GM21528 (cell line): ENCODE measurements at regions not wholly inside any gene's neighbourhood (a gene's known extent, or its start where the extent isn't known, plus 50 kb on each side); places are given as distances from the start of the nearest gene placed in this dataset.

Experiments used
- ATAC-seq: cut with Tn5 transposase; IDR thresholded peaks from one replicate; pipeline ENCODE4 v1.9.1; 2021; ENCODE audit warnings: mild to moderate bottlenecking, moderate library complexity; ENCODE audit not compliant: unreplicated experiment, low FRiP score

GRCh38 chr5:125550274-125550673, 803.8 kb upstream of the ZNF608 start:
- ATAC-seq = no peak

GRCh38 chr5:125551246-125551645, 804.8 kb upstream of the ZNF608 start:
- no peak for ATAC-seq

DNA sequence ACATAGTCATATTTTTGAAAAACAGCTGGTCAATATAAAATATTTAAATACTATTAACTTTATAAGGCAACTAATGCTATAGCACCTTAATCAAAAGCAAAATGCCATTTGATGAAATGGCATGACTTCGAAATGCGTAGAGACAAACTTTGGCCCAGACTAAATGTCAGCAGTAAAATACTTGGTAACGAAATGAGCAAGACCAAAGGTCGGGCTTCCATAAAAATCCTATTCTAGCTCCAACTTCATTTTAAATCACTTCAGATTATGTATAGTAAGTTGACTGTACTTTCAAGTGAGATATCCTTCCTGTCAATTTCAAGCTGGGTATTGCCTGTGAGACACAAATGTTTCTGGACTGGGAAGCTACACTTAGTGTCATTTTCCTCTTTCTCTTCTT, 805.4 kb upstream of the ZNF608 start:
- no peak for ATAC-seq

- ATAC-seq = no peak
Measured at GRCh38 chr5:125552486-125552885, 806.0 kb upstream of the ZNF608 start.

DNA sequence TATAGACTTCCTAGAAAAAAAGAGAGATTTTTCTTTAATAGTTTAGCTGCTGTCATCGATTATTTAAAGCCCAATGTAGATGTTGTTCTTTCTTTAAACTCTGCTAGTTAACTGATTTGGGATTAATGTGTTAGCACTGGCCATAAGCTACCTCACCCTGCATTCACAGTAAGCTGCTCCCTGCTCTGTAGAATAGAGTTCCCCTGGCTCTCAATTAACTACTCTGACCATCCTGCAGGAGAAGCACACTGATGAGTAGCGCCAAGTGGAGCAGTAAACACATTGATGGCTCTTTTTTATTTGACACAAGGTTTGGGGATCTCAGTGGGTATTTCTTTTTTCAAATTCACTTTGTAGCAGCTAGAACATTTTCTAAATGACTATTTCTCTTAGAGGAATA, 807.9 kb upstream of the ZNF608 start:
- no peak for ATAC-seq

DNA sequence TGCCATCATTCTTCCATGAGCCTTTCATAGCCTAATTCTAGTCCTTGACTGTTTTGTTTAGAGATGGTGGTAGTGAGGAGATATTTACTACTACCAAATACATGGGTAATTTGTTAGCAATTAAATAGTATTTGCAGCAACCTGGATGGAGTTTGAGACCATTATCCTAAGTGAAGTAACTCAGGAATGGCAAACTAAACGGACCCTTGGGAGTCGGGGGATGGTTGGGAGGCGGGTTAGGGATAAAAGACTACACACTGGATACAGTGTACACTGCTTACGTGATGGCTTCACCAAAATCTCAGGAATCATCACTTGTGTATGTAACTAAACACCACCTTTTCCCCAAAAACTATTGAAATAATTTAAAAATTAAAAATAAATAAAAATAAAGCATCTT, 809.2 kb upstream of the ZNF608 start:
- ATAC-seq = no peak

- ATAC-seq = no peak
Measured at GRCh38 chr5:125558016-125558415, 811.6 kb upstream of the ZNF608 start.

DNA sequence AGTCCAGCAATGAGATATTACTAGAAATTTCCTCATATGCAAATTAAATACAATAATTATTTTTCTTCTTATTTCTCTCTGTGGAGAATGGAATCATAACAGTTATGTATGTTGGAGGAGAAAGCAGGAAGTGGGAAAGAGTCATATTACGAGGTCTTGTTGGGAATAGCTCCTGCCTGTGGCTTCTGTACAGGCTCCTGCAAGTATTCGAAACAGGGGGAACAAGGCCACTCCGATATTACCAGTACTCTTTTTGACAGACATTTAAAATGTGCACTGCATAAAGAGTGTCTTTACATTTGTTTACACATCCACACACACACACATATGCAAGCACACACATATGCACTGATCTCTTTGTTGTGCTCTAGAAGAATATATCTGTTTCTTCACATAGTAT, 812.0 kb upstream of the ZNF608 start:
- ATAC-seq = no peak

GRCh38 chr5:125559296-125559695, 812.9 kb upstream of the ZNF608 start:
- no peak for ATAC-seq

DNA sequence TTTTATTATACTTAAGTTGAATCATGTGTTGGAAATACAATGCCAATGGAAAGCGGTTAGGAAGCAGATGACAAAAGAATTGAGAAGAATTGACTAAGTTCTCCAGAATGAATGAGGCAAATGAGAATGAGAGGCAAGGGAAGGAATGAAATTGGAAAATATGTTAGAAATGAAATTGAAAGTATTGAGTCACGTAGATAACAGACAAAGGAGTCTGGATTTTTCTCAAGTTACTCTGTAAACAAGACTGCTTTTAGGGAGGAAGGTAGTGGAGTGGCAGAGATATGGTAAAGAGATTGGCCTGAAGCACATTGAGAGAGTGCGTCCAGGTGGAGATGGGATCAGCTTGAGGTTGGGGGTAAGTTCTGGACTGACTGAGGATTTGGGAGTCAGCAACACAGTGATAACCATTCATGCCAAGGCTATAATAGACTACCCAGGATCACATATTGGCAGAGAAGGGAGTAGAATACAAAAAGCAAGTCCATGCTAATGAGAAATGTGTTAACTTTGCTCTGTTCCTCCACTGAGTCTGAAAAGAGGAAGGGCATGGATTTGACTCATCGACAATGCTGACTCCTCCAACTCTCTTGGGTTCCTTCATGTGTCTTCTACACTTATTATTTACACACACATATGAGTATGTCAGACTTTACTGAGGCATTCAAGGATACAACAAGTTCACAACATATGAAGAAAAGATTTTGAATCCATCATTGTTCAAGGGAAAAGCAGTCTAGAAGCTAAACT, 814.2 kb upstream of the ZNF608 start:
- ATAC-seq = no peak

DNA sequence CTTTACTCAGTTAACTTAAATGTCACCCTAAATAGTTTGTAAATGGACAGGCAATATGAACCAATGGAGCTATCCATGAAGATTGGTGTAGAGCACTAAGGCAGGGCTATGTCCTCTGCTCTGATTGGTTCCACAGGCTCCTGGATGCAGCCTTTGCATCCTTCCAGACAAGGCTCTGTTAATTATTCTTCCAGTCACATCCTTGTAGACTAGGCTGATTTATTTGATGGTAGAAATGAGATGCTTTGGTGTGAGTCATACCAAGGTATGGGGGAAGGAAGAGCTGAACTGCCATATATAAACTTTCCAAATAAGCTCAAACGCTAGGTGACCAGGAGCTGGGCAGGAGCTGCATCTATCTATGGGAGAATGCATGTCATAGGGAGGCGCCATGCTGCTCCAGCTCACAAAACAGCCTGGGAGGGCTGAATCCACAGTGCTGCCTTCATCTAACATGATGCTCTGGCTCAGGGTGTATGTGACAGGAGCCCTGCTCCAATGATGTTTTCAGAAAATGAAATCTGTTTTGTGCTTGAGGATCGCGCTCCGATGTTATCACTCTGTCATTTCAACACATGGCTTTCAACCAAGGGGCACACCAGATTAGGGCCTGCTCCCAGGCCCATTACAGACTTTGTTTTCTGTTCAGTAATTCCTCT, 818.0 kb upstream of the ZNF608 start:
- ATAC-seq = no peak

DNA sequence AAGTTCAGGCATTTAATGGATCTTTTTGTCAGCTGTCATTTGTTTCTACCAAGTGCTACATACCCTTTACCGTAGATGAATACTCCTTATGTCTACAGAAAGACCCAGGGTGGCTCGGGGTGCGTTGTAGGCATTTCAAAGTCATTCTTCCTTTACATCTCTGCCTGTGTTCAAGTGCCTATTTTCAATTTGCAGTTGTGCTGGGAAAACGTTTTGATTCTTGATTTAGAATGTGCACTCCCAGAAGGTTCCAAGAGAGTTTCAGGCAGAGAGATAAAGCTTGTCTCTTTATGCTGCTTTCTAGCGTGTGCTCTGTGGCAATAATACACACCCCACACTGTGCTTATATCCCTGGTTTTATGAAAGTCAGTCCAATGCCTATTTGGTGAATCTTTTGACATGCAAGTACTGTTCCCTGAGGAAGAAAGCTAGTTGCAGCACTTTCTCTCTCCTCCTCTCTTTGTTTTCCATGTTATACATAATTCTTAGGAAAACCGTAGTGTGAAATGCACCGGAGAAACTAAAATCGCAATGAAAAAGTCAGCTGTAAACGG, 828.1 kb upstream of the ZNF608 start:
- ATAC-seq = no peak

DNA sequence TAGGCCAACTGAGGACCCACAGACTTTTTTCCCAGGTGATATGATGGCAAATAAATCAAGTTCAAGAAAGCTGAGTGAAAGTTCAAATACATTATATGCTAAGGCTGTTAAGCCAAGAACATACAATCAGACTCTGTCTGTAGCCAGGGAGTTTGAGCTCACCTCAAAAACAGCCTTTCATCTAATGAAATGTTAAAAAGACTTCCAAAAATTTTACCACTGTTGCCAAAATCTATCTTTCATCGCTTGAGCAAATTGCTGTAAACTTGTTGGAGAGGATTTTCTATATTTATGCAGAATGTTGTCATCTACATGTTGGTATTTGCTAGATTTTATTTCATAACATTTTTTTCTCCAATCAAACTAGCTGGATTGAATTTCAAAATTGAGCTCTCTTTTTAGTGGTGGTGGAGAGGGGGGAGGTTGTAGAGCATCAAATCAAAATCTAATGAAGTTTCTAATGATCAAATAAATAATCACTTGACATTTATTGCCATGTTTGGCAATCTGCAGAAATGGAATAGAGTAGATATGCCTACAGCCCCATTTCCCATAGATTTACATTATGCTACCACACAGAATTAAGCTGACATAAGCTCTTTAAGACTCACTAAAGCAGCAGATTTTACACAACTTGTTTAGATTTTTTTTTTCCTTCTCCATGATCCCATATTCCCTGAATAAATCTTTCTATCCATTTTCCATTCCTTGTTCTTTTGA, 828.9 kb upstream of the ZNF608 start:
- ATAC-seq = no peak

DNA sequence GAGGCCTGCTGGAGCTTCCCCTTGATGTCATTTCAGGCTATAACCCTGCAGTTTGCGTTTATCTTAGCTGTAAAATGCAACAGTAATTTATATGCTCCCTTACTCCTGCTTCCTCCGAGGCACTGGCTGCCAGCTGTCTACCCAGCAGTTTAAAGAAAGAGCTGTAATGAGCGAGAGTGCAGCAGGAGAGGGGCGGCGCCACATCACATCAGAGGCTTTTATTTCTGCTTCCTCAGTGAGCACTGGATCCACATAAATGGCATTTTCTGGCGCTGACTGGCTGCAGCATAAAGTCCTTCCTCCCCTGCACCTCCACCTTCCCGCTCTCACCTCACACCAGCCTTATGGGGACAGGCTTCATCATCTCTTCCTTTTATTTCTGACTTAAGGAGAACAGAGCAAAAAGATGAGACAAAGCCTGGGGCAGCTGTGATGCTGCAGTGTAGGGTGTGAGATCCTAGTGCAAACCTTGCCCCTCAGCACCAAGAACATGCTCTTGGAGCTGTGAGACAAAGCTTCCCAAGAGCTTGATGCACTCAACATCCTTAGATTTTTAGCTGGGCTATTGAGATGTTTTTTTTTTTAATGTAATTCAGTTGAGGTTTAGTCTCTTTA, 829.6 kb upstream of the ZNF608 start:
- ATAC-seq = no peak

DNA sequence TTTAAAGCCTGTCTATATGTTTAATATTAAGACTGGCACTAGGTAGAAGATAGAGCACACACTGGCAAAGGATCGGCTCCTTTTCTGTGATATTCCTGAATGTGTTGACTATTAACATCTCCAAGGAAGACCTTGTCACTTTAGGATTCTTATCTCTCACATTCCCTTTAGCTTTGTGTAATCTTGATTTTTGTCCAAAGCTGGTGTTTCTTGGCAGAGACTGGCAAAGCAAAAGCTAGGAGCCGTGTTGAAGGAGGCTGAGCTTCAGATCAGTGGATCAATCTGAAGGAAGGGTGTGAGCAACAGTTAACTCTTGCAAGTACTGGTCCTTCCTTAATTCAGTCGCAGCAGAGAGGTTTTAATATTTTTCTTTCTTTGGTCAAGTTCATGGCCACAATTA, 830.4 kb upstream of the ZNF608 start:
- ATAC-seq = no peak

GRCh38 chr5:125578551-125578950, 832.1 kb upstream of the ZNF608 start:
- no peak for ATAC-seq

GRCh38 chr5:125579182-125579581, 832.7 kb upstream of the ZNF608 start:
- ATAC-seq = no peak

DNA sequence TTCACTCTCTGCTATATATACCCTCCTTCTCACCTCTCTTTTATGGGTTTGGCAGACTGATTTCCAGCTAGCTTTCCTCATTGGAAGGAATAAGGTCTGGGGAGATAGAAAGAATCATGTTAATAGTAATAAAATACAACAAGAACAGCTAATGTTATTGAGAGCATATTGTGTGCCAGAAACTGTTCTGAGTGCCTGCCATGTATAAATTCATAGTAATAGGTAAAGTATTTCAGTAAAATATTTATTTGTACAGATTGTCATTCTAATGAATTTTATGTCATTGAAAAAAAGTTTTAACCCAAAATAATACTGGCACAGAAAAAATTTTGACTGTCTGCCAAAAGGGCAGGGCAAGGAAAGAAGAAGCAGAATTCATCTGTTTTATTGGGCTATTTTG, 834.9 kb upstream of the ZNF608 start:
- ATAC-seq = no peak

- ATAC-seq = no peak
Measured at GRCh38 chr5:125582352-125582751, 835.9 kb upstream of the ZNF608 start.

- no peak for ATAC-seq
Measured at GRCh38 chr5:125583321-125584139, 837.1 kb upstream of the ZNF608 start.
